ENCODE measurements at regions not wholly inside any gene's neighbourhood (a gene's known extent, or its start where the extent isn't known, plus 50 kb on each side); places are given as distances from the start of the nearest gene placed in this dataset.

- Histone ChIP-seq H3K4me1 (ENCODE audit: control insufficient read depth, insufficient read depth, low read length) (peaks cover 9% of the 10 kb centered on the region), H3K4me3 (ENCODE audit: low read depth, low read length) (no peak overlapping the region), H3K27me3 (ENCODE audit: control insufficient read depth, insufficient read depth, low read length) (no peaks in the 10 kb centered on the region), H3K27ac (ENCODE audit: low read depth, low read length) (no peak overlapping the region), H3K36me3 (ENCODE audit: control insufficient read depth, insufficient read depth, low read length) (no peaks in the 10 kb centered on the region), H3K9ac (ENCODE audit: low read length) (no peak overlapping the region), H3K9me3 (ENCODE audit: control insufficient read depth, insufficient read depth, low read depth, low read length) (no peaks in the 10 kb centered on the region)
Observed at GRCh38 chr13:57784633-57785032, 153.1 kb downstream of the PCDH17 start.

- H3K36me3 ChIP-seq (ENCODE audit: control insufficient read depth, insufficient read depth, low read length): no peaks in the 10 kb centered on the region
- no peaks in the 10 kb centered on the region for H3K9me3 ChIP-seq (ENCODE audit: control insufficient read depth, insufficient read depth, low read depth, low read length)
- peak overlapping the region; percentile 33; the same call in 1 of the 2 replicates for H3K4me3 ChIP-seq (ENCODE audit: low read depth, low read length)
- no peak overlapping the region; the same call in 1 of the 2 replicates for H3K27ac ChIP-seq (ENCODE audit: low read depth, low read length)
- H3K4me1 ChIP-seq (ENCODE audit: control insufficient read depth, insufficient read depth, low read length): peaks cover 9% of the 10 kb centered on the region
- H3K27me3 ChIP-seq (ENCODE audit: control insufficient read depth, insufficient read depth, low read length): no peaks in the 10 kb centered on the region
- H3K9ac ChIP-seq (ENCODE audit: low read length): peak overlapping the region; percentile 65
Observed at GRCh38 chr13:57787058-57787791, 155.7 kb downstream of the PCDH17 start.

GRCh38 chr13:57799624-57800023 is 168.1 kb downstream of the PCDH17 start:
- H3K27ac ChIP-seq (ENCODE audit: low read depth, low read length): no peak overlapping the region
- no peaks in the 10 kb centered on the region for H3K27me3 ChIP-seq (ENCODE audit: control insufficient read depth, insufficient read depth, low read length)
- H3K36me3 ChIP-seq (ENCODE audit: control insufficient read depth, insufficient read depth, low read length): no peaks in the 10 kb centered on the region
- no peaks in the 10 kb centered on the region for H3K9me3 ChIP-seq (ENCODE audit: control insufficient read depth, insufficient read depth, low read depth, low read length)
- no peak overlapping the region for H3K9ac ChIP-seq (ENCODE audit: low read length)
- H3K4me1 ChIP-seq (ENCODE audit: control insufficient read depth, insufficient read depth, low read length): no peaks in the 10 kb centered on the region
- H3K4me3 ChIP-seq (ENCODE audit: low read depth, low read length): no peak overlapping the region

GRCh38 chr13:57813651-57814050 is 182.1 kb downstream of the PCDH17 start:
- Histone ChIP-seq H3K4me3 (ENCODE audit: low read depth, low read length) (no peak overlapping the region), H3K36me3 (ENCODE audit: control insufficient read depth, insufficient read depth, low read length) (no peaks in the 10 kb centered on the region), H3K27me3 (ENCODE audit: control insufficient read depth, insufficient read depth, low read length) (no peaks in the 10 kb centered on the region), H3K27ac (ENCODE audit: low read depth, low read length) (no peak overlapping the region), H3K9me3 (ENCODE audit: control insufficient read depth, insufficient read depth, low read depth, low read length) (no peaks in the 10 kb centered on the region), H3K4me1 (ENCODE audit: control insufficient read depth, insufficient read depth, low read length) (no peaks in the 10 kb centered on the region), H3K9ac (ENCODE audit: low read length) (no peak overlapping the region)

- H3K27me3 ChIP-seq (ENCODE audit: control insufficient read depth, insufficient read depth, low read length): no peaks in the 10 kb centered on the region
Observed at GRCh38 chr13:57815600-57815999, 184.1 kb downstream of the PCDH17 start.

GRCh38 chr13:57820924-57821323 is 189.4 kb downstream of the PCDH17 start:
- Histone ChIP-seq H3K27me3 (ENCODE audit: control insufficient read depth, insufficient read depth, low read length) (no peaks in the 10 kb centered on the region), H3K27ac (ENCODE audit: low read depth, low read length) (no peak overlapping the region), H3K4me3 (ENCODE audit: low read depth, low read length) (no peak overlapping the region), H3K4me1 (ENCODE audit: control insufficient read depth, insufficient read depth, low read length) (no peaks in the 10 kb centered on the region), H3K9ac (ENCODE audit: low read length) (no peak overlapping the region), H3K36me3 (ENCODE audit: control insufficient read depth, insufficient read depth, low read length) (no peaks in the 10 kb centered on the region), H3K9me3 (ENCODE audit: control insufficient read depth, insufficient read depth, low read depth, low read length) (no peaks in the 10 kb centered on the region)

More at GRCh38 chr13:57815600-57815999, 184.1 kb downstream of the PCDH17 start:
- Histone ChIP-seq H3K36me3 (ENCODE audit: control insufficient read depth, insufficient read depth, low read length) (no peaks in the 10 kb centered on the region), H3K9ac (ENCODE audit: low read length) (no peak overlapping the region), H3K9me3 (ENCODE audit: control insufficient read depth, insufficient read depth, low read depth, low read length) (no peaks in the 10 kb centered on the region), H3K27ac (ENCODE audit: low read depth, low read length) (no peak overlapping the region), H3K4me3 (ENCODE audit: low read depth, low read length) (no peak overlapping the region), H3K4me1 (ENCODE audit: control insufficient read depth, insufficient read depth, low read length) (no peaks in the 10 kb centered on the region)

- Histone ChIP-seq H3K4me3 (ENCODE audit: low read depth, low read length) (no peak overlapping the region), H3K27me3 (ENCODE audit: control insufficient read depth, insufficient read depth, low read length) (no peaks in the 10 kb centered on the region), H3K9me3 (ENCODE audit: control insufficient read depth, insufficient read depth, low read depth, low read length) (no peaks in the 10 kb centered on the region), H3K27ac (ENCODE audit: low read depth, low read length) (no peak overlapping the region), H3K9ac (ENCODE audit: low read length) (no peak overlapping the region), H3K4me1 (ENCODE audit: control insufficient read depth, insufficient read depth, low read length) (no peaks in the 10 kb centered on the region), H3K36me3 (ENCODE audit: control insufficient read depth, insufficient read depth, low read length) (no peaks in the 10 kb centered on the region)
Observed at GRCh38 chr13:57823704-57824103, 192.2 kb downstream of the PCDH17 start.

GRCh38 chr13:57824121-57824520 is 192.6 kb downstream of the PCDH17 start:
- H3K4me3 ChIP-seq (ENCODE audit: low read depth, low read length): no peak overlapping the region
- no peak overlapping the region for H3K9ac ChIP-seq (ENCODE audit: low read length)
- no peaks in the 10 kb centered on the region for H3K4me1 ChIP-seq (ENCODE audit: control insufficient read depth, insufficient read depth, low read length)
- H3K36me3 ChIP-seq (ENCODE audit: control insufficient read depth, insufficient read depth, low read length): no peaks in the 10 kb centered on the region
- H3K9me3 ChIP-seq (ENCODE audit: control insufficient read depth, insufficient read depth, low read depth, low read length): no peaks in the 10 kb centered on the region
- H3K27ac ChIP-seq (ENCODE audit: low read depth, low read length): no peak overlapping the region
- H3K27me3 ChIP-seq (ENCODE audit: control insufficient read depth, insufficient read depth, low read length): no peaks in the 10 kb centered on the region

- Histone ChIP-seq H3K4me3 (ENCODE audit: low read depth, low read length) (no peak overlapping the region), H3K27ac (ENCODE audit: low read depth, low read length) (no peak overlapping the region), H3K27me3 (ENCODE audit: control insufficient read depth, insufficient read depth, low read length) (no peaks in the 10 kb centered on the region), H3K4me1 (ENCODE audit: control insufficient read depth, insufficient read depth, low read length) (no peaks in the 10 kb centered on the region), H3K9me3 (ENCODE audit: control insufficient read depth, insufficient read depth, low read depth, low read length) (no peaks in the 10 kb centered on the region), H3K36me3 (ENCODE audit: control insufficient read depth, insufficient read depth, low read length) (no peaks in the 10 kb centered on the region), H3K9ac (ENCODE audit: low read length) (no peak overlapping the region)
Observed at GRCh38 chr13:57825066-57825465, 193.5 kb downstream of the PCDH17 start.

- Histone ChIP-seq H3K27ac (ENCODE audit: low read depth, low read length) (no peak overlapping the region), H3K27me3 (ENCODE audit: control insufficient read depth, insufficient read depth, low read length) (no peaks in the 10 kb centered on the region), H3K4me1 (ENCODE audit: control insufficient read depth, insufficient read depth, low read length) (no peaks in the 10 kb centered on the region), H3K36me3 (ENCODE audit: control insufficient read depth, insufficient read depth, low read length) (no peaks in the 10 kb centered on the region), H3K9ac (ENCODE audit: low read length) (no peak overlapping the region), H3K4me3 (ENCODE audit: low read depth, low read length) (no peak overlapping the region), H3K9me3 (ENCODE audit: control insufficient read depth, insufficient read depth, low read depth, low read length) (no peaks in the 10 kb centered on the region)
Observed at GRCh38 chr13:57829496-57829895, 198.0 kb downstream of the PCDH17 start.

GRCh38 chr13:57832187-57832586 is 200.6 kb downstream of the PCDH17 start:
- no peak overlapping the region for H3K9ac ChIP-seq (ENCODE audit: low read length)
- H3K27me3 ChIP-seq (ENCODE audit: control insufficient read depth, insufficient read depth, low read length): no peaks in the 10 kb centered on the region

More at GRCh38 chr13:57832187-57832586, 200.6 kb downstream of the PCDH17 start:
- H3K4me3 ChIP-seq (ENCODE audit: low read depth, low read length): no peak overlapping the region
- H3K4me1 ChIP-seq (ENCODE audit: control insufficient read depth, insufficient read depth, low read length): no peaks in the 10 kb centered on the region; the same call in 1 of the 2 replicates
- no peak overlapping the region for H3K27ac ChIP-seq (ENCODE audit: low read depth, low read length)
- H3K36me3 ChIP-seq (ENCODE audit: control insufficient read depth, insufficient read depth, low read length): no peaks in the 10 kb centered on the region
- no peaks in the 10 kb centered on the region for H3K9me3 ChIP-seq (ENCODE audit: control insufficient read depth, insufficient read depth, low read depth, low read length)
